ENCODE measurements at regions not wholly inside any gene's neighbourhood (a gene's known extent, or its start where the extent isn't known, plus 50 kb on each side); places are given as distances from the start of the nearest gene placed in this dataset.

GRCh38 chr1:31507676-31508530 lies 68.4 kb upstream of the TINAGL1 start:
- DNase-seq (ENCODE audit: low read depth) (no peak), FAIRE-seq (no peak)
- no peak overlapping the region for H3K9ac ChIP-seq (ENCODE audit: low read length)
- no peaks in the 10 kb centered on the region for H3K36me3 ChIP-seq (ENCODE audit: insufficient read depth, low read length)
- Mint-ChIP-seq H3K4me1 (ENCODE audit: low read depth, unreplicated experiment) (peaks cover 12% of the 10 kb centered on the region), H3K27ac (ENCODE audit: unreplicated experiment) (no peak overlapping the region), H3K4me3 (ENCODE audit: unreplicated experiment) (no peak overlapping the region), H3K9me3 (ENCODE audit: unreplicated experiment) (no peaks in the 10 kb centered on the region), H3K36me3 (ENCODE audit: low read depth, unreplicated experiment) (no peaks in the 10 kb centered on the region), H3K27me3 (ENCODE audit: low read depth, unreplicated experiment) (peaks cover 37% of the 10 kb centered on the region)
- peaks cover 33% of the 10 kb centered on the region for H3K27me3 ChIP-seq (ENCODE audit: insufficient read depth, low read length)
- H3K79me2 ChIP-seq (ENCODE audit: insufficient read depth, low read length): no peaks in the 10 kb centered on the region
- H3K4me1 ChIP-seq (ENCODE audit: insufficient read depth, low read length): peaks cover 10% of the 10 kb centered on the region
- no peaks in the 10 kb centered on the region for H3K9me3 ChIP-seq (ENCODE audit: insufficient read depth, low read depth, low read length)
- H3K4me3 ChIP-seq (ENCODE audit: insufficient read depth, low read depth, low read length): no peak overlapping the region
- TF ChIP-seq EZH2 (IDR thresholded peaks at IDR 0.05; ENCODE audit: insufficient read depth, low read length): no peak
- no peak for TF ChIP-seq CTCF (IDR thresholded peaks at IDR 0.05; ENCODE audit: insufficient read depth, low read depth, low read length)
- H3K27ac ChIP-seq (ENCODE audit: low read depth, low read length): no peak overlapping the region
- H2AFZ ChIP-seq (ENCODE audit: low read depth, low read length): no peak overlapping the region
- H4K20me1 ChIP-seq (ENCODE audit: insufficient read depth, low read length): no peaks in the 10 kb centered on the region
- no peak overlapping the region for H3K4me2 ChIP-seq (ENCODE audit: low read length)

- H3K4me2 ChIP-seq (ENCODE audit: low read length): no peak overlapping the region
- Mint-ChIP-seq H3K4me3 (ENCODE audit: unreplicated experiment) (no peak overlapping the region), H3K9me3 (ENCODE audit: unreplicated experiment) (no peaks in the 10 kb centered on the region), H3K27ac (ENCODE audit: unreplicated experiment) (no peak overlapping the region), H3K36me3 (ENCODE audit: low read depth, unreplicated experiment) (no peaks in the 10 kb centered on the region), H3K27me3 (ENCODE audit: low read depth, unreplicated experiment) (peaks cover 30% of the 10 kb centered on the region), H3K4me1 (ENCODE audit: low read depth, unreplicated experiment) (peaks cover 12% of the 10 kb centered on the region)
- DNase-seq (ENCODE audit: low read depth) (no peak), FAIRE-seq (no peak)
- TF ChIP-seq EZH2 (IDR thresholded peaks at IDR 0.05; ENCODE audit: insufficient read depth, low read length) (no peak), CTCF (IDR thresholded peaks at IDR 0.05; ENCODE audit: insufficient read depth, low read depth, low read length) (no peak)
- no peak overlapping the region for H3K9ac ChIP-seq (ENCODE audit: low read length)
- no peak overlapping the region for H2AFZ ChIP-seq (ENCODE audit: low read depth, low read length)
- no peak overlapping the region for H3K27ac ChIP-seq (ENCODE audit: low read depth, low read length)
- H3K27me3 ChIP-seq (ENCODE audit: insufficient read depth, low read length): peaks cover 26% of the 10 kb centered on the region
- no peaks in the 10 kb centered on the region for H3K79me2 ChIP-seq (ENCODE audit: insufficient read depth, low read length)
- H3K4me1 ChIP-seq (ENCODE audit: insufficient read depth, low read length): peaks cover 10% of the 10 kb centered on the region
- H3K36me3 ChIP-seq (ENCODE audit: insufficient read depth, low read length): no peaks in the 10 kb centered on the region
- no peaks in the 10 kb centered on the region for H4K20me1 ChIP-seq (ENCODE audit: insufficient read depth, low read length)
- H3K4me3 ChIP-seq (ENCODE audit: insufficient read depth, low read depth, low read length): no peak overlapping the region
- H3K9me3 ChIP-seq (ENCODE audit: insufficient read depth, low read depth, low read length): peaks cover 5% of the 10 kb centered on the region
Measured at GRCh38 chr1:31509124-31510072, 66.9 kb upstream of the TINAGL1 start.
